ENCODE measurements at regions not wholly inside any gene's neighbourhood (a gene's known extent, or its start where the extent isn't known, plus 50 kb on each side); places are given as distances from the start of the nearest gene placed in this dataset.

DNA sequence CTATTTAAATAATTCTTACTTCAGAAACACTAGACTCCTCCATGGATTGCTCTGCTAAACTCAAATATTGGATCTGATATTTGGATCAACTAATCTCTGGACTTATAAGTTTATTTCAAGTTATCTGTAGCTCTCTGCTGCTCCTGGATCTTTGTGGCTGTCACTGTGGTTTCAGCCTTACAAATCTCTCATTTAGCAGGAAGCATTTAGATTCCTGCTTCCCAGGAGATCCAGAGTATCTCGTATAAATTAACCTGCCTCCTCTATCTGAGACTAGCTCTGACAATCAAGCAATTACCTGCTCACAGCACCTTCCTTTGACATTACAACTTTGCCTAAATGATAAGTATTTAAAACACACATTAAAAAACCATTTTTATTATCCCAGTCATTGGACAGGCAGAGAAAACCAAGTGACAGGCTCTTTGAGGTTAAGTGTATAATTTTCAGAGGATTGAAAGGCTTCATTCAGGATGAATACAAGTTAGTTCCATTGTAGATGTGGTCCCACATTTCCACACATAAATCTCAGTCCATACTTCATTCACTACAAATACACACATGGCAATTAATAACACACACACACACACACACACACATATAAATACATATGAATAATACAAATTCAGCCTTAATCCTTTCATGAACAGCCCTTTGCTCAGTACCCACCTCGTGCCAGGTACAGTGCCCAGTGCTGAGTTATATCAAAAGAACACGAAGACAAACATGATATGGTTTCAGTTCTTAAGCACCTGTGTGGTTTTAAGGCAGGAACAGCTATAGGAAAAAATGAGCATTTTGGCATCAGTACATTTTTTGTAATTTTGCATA is 55.5 kb upstream of the PLCB1 start:
- TF ChIP-seq CTCF (IDR thresholded peaks at IDR 0.05 in 8 of 11, conservative IDR thresholded peaks at IDR 0.05 in 3 of 11) (no peak), POLR2AphosphoS5 (IDR thresholded peaks at IDR 0.05) (no peak), POLR2A (IDR thresholded peaks at IDR 0.05) (no peak)
